Hematopoietic multipotent progenitor cell treated with erythropoietin and hydrocortisone succinate and interleukin-3 and kit ligand, for 8 days (in vitro differentiated cells): ENCODE measurements at regions not wholly inside any gene's neighbourhood (a gene's known extent, or its start where the extent isn't known, plus 50 kb on each side); places are given as distances from the start of the nearest gene placed in this dataset.

Experiments
- DNase-seq: peaks from one replicate; pipeline ENCODE4 v3.0.0-alpha.2; 2015

DNA sequence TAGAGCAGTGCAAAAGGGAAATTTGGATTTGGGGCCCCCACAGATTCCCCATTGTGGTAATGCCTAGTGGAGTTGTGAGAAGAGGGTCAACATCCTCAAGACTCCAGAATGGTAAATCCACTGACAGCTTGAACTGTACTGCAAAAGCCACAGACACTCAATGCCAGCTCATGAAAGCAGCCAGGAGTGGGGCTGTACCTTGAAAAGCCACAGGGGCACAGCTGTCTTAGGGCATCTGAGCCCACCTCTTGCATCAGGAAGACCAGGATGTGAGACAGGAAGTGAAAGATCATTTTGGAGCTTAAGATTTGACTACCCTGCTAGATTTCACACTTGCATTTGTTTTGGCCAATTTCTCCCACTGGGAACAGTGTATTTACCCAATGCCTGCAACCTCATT is 1548.9 kb upstream of the PCDH20 start:
- no peak for DNase-seq

DNA sequence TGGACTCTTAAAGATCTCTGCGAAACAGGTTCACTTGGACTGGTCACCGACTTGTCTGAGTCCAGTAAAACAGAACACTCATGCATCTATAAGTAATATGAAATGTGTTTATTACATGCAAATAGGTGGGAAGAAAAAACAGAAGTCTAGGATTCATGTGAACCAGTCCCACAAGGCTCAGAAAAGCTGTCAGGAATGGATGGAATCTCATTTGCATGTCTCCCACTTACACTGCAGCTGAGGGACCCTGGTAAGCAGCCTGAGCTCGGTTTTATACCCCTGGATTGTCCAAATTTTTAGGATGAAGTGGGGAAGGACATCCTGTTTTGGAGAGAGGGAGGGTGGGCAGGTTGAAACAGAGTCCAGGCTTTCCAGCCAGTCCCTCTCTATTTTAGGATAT is 1545.1 kb upstream of the PCDH20 start:
- no peak for DNase-seq

DNA sequence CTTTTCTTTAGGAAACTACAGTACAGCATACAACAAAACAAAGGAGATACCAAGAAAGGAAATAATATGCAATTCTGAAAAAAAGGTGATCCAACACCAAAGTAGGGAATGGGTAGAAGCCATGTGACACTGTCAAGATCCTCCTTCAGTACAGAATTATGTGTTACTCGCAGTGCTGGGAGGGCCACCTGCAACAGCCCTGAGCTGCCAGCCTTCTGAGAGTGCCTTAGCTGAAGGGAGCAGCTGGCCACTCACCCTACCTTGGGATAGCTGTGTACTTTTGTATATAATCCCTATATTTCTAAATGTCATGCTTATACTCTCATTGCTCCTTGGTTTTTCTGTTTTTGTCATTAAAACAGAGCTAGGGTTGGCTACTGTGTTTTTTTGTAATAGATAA is 1518.2 kb upstream of the PCDH20 start:
- no peak for DNase-seq

DNA sequence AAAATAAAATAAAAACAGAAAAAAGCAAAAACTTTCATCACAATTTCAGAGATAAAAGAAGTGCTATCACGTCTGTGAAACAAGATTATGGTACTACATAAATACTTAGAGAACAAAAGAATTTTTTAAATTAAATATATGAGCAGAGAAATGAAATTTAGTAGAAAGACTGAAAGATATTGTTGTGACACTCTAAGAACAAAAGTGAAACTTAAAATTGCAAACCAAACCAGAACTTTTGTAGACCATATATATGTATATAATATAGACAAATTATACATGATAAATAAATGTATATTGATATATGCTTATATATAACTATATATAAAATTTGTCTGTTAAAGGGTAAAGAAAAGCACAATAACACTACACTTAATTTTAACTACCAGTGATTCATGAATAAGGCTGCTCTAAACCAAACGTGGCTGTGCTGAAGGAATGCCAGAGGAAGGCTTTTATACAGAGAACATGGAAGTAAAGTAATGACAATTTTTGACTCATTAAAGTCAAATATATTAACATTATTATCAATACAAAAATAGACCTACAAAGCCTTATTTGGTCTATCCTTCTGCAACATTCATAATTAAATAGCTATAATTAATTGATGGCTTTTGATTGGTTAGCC is 1516.7 kb upstream of the PCDH20 start:
- DNase-seq: no peak

DNA sequence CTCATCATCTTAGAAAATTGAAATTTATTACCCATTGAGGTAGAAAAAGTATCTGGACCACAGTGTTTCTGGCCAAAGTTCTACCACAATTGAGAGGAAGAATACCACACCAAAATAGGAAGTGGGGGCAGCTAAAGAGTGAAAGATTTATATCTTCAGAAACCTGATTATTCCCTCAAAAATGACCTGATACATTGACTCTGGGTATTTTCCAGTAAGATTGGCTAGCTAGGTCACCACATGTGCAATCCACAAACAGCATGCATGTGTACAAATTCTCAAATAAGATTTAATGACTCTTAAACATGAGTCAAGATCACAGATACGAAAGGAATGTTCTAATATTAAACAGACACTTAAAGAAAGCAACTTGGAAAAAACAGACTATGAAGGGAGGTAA is 1516.2 kb upstream of the PCDH20 start:
- DNase-seq: no peak

DNA sequence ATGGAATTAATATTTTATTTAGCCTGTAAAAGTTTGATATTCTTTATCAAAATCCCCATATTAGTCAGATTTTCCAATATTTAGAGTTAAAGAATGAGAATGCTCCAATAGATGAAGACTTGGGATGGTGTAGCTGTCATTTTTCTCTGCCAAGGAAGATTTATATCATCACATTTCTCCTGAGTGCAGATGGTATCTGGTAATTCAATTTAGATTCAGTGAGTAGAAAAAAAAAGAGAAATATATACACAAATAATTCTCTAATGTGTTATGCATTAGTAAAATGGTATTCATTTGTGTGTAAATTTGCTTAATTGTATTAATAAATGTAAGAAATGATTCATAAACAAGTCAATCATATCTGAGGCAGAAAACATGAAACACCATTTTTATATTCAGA is 1508.7 kb upstream of the PCDH20 start:
- no peak for DNase-seq

DNA sequence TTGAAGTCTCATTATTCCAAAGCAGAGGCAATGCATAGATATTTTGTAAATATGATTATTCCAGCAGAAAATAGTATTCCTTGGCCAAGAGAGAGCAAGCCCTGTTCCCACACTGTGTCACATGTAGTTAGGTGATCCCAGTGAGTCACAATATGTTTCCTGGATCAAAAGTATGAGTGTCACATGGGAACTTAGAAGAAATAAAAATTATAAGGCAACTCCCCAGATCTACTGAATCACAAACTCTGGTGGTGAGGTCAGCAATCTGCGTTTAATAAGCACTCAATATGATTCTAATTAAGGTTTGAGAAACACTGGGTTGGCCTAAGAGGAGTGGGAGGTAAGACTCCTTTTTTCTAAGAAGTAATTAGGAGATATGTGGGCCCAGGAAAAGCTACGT is 1504.5 kb upstream of the PCDH20 start:
- DNase-seq: no peak

DNA sequence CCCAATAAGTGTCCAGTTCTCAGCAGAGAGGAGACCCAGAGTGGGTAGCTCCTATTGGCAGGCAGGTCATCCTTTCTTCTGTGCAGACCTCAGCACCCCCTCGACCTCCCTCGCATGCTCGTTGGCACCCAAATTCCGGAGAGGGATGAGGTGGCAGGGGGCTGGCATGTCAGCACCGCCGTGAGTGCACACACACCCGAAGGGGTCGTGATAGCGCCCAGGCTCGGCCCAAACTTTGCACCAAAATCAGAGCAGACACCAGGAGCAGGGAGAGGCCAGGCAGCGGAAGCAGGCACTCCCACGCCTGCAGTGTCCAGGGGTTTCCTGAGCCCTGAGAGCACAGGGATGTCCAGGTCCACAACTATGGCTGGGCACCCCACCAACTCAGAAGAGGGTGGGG is 1503.8 kb upstream of the PCDH20 start:
- DNase-seq: no peak

DNA sequence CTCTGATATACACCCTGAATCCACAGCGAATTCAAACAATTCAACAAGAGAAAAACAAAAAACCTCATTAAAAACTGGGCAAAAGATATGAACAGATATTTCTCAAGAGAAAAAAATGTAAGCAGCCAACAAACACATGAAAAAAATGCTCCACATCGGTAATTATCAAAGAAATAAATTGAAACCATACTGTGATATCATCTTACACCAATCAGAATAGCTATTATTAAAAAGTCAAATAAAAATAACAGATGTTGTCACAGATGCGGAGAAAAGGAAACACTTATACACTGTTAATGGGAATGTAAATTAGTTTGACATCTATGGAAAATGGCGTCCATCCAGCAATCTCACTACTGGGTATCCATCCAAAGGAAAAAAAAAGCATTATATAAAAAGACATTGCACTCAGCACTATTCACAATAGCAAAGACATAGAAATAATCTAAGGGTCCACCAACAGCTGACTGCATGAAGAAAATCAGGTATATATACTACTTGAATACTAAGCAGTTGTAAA is 1495.0 kb upstream of the PCDH20 start:
- no peak for DNase-seq

DNA sequence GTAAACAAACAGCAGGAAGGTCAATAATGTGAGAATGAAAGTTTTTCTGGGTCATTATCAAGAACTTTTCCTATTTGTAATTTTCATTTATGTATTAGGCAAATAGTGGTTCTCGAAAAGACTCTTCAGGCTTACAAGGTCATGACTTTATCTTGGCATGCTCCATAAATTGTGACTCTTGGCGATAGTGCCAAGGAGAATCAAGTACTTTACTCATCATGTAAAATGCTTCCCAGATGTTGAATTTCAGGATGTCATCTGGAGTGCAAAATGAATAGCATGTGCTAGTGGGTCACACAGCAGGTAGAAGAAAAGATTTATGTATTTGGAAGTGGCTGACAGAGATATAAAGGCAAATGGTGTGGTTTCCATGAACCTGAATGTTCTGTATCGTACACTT is 1492.7 kb upstream of the PCDH20 start:
- no peak for DNase-seq

DNA sequence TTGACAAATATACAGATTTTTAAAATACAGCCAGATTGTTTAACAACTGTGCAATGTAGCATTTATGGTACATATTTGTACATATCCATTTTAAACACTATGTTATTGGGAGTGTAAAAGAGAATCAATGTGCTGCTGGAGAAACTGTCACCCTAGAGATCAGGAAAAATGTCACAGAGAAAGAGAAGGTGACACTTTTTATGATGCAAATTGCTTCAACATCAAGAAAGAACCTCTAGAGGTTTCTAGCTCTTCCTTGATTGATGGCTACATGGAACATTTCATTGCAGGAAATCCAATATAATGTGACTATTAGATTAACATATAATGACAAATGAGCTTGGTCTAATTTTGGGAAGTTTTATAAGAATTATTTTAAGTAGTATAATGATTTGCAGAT is 1491.2 kb upstream of the PCDH20 start:
- no peak for DNase-seq

DNA sequence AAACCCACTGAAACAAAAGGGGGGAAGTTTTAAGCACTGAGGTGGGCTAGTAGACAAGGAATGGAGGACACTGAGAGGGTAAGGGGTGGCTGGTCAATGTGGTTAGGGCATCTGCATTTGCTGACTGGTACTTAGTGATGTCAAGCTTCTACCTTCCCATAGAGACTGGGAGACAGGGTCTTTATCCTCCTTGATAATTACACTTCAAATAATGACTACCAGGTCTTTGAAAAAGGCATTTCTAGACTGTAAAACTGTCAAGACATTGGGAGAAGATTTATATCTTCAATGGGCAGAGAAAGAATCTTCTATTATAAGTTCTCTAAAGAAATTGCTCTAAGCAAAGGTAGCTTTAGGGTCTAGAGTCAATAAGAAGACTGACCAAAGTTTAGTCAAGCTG is 1490.8 kb upstream of the PCDH20 start:
- no peak for DNase-seq

DNA sequence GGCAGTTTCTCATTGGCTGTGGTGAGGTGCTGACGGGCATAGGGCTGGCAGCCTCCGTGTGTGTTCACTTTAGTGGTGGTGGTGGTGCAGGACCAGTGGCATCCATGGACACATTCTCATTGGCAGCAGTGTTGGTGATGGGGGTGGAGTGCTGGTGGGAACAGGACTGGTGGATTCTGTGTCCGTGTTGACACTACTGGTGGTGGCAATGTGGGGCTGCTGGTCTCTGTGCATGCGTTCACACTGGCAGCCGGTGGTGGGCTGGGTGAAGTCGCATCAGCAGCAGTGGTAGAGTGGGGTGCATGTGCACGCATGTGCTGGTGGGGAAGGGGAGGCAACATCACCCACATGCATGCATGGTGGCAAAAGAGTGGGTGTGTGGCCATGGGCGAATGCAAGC is 1471.4 kb upstream of the PCDH20 start:
- DNase-seq: no peak

DNA sequence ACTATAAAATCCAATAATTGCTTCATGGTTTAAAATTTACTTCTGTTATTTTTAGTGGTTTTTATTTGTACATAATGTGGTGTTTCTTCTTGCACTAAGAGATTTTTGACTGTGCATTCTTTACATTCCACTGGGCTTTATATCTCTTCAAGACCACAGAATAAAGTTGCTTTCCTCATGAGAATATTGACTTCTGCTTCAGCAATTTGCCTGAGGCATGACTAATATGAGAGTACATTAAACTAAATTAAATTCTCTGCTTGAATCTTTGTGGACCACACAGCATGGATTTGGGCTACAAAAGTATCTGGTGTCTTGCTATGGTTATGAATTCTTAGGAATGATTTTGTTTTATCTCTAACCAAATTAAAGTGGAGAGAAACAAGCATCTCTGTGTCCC is 1463.4 kb upstream of the PCDH20 start:
- DNase-seq: no peak

DNA sequence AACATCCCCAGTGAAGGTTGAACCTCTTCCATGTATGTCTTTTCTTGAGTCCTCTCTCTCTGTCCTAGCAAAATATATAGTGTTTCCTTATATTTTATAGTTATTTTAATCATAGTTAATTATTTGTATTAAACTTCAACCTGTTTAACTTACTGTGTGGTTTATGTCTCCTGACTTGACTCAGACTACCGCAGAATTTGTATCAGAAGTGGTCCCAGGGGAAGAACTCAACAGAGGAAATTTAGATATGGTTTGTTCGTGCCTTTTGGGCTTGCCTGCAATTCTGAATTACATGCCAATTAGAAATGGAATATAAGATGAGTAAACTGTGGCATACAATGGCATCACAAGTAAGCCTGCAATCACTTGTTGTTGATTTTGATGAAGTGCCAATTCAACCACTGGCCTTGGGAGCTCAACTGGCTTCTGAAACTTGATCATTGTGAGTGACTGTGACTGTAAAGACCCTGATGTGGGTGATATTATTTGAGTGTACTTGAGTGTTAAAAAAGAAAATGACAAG is 1459.5 kb upstream of the PCDH20 start:
- DNase-seq: no peak

DNA sequence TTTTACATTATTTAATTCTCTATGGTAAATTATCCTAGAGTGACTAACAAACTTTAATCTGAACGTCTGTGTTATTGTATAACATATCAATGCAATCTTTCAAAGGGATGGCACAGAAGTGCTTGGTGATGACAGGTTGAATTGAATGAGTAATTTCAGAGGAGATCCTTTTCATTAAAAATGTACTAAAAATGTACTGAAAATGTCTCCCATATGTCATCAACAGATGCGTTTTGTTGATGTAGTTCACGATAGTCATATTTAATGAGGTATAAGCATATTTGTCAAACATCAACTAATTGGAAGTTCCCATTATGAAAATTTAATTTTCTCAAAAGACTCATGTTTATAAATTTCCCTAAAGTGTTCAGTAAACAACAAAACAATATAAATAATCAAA is 1434.7 kb upstream of the PCDH20 start:
- no peak for DNase-seq

DNA sequence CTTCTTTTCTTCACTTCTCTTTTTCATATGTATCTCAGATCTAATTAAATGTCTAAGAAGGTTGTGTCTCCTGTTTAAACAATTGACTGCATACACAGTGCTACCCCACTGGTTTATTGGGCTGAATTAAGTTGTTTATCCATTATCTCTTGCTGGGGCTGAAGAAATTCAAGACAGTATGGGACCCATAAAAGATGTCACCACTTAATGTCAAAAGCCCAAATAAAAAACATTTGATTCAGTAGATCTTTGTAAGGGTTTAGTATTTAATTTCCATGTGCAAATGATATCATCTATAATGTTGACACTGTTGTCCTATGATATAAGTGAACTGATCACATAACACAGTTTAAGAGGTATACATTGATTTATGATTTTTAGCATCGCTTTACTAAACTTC is 1431.9 kb upstream of the PCDH20 start:
- no peak for DNase-seq

DNA sequence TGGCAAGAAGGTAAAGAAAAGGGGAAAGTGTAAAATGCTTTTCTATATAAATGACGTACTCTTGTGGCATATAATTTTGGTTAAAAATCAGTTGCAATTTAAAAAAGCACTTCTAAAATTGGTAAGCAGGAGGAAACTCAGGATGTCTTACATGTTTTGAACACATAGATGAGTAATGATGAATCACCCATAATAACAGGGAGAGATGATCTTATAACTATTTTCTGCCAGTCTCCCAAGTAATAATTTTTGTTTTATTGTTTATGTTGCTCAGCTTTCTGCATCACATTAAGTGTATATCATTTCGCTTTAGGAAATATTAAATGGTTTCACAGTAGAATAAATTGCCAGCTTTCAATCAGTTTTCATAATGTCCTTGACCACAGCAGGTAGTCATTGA is 1430.7 kb upstream of the PCDH20 start:
- DNase-seq: no peak

DNA sequence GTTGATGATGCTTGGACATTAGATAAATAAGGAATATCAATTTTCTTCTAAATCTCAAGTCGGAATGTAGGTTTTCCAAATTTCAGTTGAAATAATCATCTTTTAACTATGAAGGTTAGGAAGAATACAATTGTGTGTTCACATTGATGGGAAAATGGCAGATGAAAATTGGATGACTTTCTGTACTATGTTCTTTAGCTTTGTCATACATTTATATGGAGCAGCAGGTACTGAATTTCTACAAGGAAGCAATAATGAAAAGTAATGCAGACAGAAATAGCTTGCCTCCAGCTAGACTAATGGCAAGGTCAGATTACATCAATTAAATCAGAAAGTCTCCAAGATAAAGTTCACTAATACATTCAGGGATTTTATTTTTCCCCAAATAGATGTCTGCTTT is 1423.7 kb upstream of the PCDH20 start:
- DNase-seq: no peak

DNA sequence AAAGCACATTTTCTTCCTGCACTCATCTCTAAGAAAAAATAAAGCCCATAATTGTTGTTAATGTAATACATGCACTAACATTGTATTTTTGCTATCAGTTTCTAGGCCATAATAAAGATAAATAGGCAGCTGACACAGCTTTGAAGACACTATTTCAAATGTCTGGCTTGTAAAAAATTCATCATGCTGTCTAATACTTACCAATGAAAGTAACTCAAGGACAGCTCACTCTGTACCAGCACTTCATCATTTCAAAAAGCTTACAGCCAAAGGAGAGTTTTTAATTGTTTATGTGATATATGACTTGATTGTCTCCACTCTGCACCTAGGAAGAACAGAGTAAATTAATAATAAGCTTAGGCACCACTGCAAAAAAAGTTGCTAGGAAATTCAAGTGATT is 1423.3 kb upstream of the PCDH20 start:
- no peak for DNase-seq

DNA sequence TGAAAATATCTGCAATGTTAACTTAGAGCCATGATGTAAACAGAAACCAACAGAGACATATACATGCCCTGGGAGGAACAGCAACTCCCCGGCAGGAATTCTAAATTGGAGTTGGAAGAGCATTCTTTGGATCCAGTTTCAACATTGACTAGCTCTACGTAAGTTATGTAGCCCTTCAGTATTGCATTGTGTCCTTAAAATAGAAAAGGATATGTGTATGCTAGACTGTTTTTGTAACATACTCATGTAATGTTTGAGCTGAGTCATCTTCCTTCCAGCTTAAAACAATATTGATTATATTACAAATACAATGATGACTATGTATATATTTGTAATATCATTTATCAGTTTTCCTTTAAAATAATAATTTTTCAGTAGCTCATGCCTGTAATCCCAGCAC is 1422.2 kb upstream of the PCDH20 start:
- DNase-seq: no peak

DNA sequence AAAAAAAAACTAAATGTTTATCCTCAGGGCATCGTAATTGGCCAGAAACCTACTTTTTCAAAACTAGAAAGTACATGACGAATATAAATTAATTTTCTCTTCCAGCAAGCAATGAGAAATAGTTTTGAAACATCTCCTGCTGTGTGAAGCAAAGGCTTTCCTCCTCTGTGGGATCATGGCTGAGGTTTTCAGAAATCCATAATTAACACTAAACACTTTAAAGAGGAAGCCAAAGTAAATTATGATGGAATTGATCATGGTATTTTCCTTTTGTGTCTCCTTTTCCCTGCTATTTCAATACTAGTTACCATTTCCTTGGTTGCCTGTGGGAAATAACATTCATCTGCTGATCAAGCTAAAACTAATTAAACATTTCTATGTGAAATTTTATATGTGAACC is 1413.8 kb upstream of the PCDH20 start:
- DNase-seq: no peak

DNA sequence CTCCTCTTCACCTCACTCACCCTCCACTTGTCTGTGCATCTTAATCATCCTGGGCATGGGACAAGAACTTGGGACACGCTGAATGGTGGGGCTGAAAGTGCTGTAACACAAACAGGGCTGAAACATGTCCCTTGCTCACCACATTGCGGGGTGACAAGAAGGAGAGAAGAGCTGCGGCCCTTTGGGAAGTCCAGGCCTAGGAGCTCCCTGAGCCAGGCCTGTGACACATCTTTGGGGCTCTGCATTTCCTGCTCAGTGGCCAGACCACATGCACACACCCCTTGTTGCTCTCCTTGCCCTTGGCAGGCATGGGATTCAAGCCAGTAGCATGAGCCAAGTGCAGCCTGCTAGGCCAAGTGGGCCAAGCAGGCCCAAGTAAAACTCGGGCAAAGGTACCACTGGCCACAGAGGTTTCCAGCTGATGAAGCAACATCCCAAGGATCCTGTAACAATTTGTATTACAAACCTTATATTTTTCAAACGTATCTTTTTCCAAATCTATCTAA is 1384.3 kb upstream of the PCDH20 start:
- no peak for DNase-seq

DNA sequence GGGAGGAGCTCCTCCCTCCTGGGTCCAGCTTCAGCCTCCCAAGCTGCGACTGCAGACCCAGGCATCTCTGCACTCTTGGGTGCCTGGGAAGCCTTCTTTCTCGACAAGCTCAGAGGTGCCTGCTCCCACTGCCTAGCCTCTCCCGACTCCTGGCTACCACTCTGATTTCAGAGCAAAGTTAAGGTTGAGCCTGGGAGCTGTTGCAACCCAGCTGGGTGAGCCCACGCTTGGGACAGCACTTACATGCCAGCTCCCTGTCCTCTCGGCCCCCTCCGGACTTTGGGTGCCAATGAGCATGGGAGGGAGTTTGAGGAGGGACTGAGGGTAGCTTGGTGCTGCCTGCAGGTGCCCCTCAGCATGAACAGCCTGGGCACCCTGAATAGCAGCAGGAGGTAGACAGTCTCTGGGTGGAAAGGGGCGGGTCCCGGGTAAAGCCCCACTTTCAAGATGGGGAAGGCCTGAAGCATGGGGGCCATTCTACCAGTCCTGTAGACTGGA is 1383.4 kb upstream of the PCDH20 start:
- DNase-seq: no peak

DNA sequence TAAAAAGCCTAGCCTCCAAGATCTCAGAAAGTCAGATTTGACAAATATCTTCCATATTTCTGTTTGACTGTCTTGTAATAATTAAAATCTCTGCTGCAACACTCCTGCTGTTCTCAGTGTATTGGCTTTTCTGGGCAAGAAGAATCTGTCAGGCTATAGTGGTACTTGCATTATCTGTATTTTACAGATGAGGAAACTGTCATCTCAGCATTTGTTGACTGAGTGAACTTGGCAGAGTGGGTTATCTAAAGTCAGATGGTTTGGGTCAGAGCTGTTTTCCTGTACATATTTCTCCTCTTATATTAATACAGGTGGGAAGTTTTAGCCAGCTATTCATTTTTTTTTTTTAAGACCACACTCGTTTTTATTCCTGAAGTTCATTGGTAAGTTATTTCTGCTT is 1378.2 kb upstream of the PCDH20 start:
- DNase-seq: no peak
